GM12891 (cell line): ENCODE measurements at regions not wholly inside any gene's neighbourhood (a gene's known extent, or its start where the extent isn't known, plus 50 kb on each side); places are given as distances from the start of the nearest gene placed in this dataset.

Experiments used
- PAX5 ChIP-seq: IDR thresholded peaks from 2 replicates; pipeline ENCODE4 v1.6.1; 2011; ENCODE audit warnings: low read length, moderate library complexity, mild to moderate bottlenecking; ENCODE audit not compliant: insufficient read depth, severe bottlenecking
- POLR2A ChIP-seq: IDR thresholded peaks from 2 replicates; pipeline ENCODE4 v1.6.1; 2011; ENCODE audit warnings: low read depth, low read length, control low read depth
- POLR2AphosphoS5 ChIP-seq: IDR thresholded peaks from 2 replicates; pipeline ENCODE4 v1.6.1; 2011; ENCODE audit warnings: low read depth, low read length, control low read depth
- POU2F2 ChIP-seq: IDR thresholded peaks from 2 replicates; pipeline ENCODE4 v1.6.1; 2011; ENCODE audit warnings: low read depth, mild to moderate bottlenecking, control low read depth, low read length, moderate library complexity
- SPI1 ChIP-seq: IDR thresholded peaks from 2 replicates; pipeline ENCODE4 v1.6.1; 2011; ENCODE audit warnings: low read depth, low read length, control low read depth
- TAF1 ChIP-seq: IDR thresholded peaks from 2 replicates; pipeline ENCODE4 v1.6.1; 2011; ENCODE audit warnings: low read depth, low read length, control low read depth

- TF ChIP-seq POLR2AphosphoS5 (no peak), POU2F2 (no peak), POLR2A (no peak), TAF1 (no peak), PAX5 (no peak), SPI1 (no peak)
Measured at GRCh38 chr2:2788076-2788475, 457.0 kb upstream of the MYT1L start.
